ENCODE measurements at regions not wholly inside any gene's neighbourhood (a gene's known extent, or its start where the extent isn't known, plus 50 kb on each side); places are given as distances from the start of the nearest gene placed in this dataset.

DNA sequence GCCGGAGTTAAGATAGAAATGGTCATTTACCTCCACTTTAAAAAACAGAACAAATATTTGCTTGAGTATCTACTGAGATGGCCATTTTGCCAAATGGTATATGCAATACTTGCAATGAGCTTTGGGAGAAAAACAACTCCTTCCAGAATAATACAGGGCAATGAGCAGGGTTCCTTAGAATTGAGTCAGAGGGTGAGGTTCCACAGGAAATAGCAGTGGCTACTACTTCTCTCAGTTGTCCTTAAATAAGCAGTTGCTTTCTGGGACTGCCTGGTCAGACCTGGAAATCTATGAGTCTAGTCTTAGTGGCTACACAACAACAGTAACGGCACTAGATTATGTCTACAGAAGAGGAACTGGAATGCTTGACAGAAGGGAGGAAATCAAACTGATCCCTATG lies 80.9 kb upstream of the CCDC85A start:
- no peak for ATAC-seq

- ATAC-seq = no peak
These were observed 78.8 kb upstream of the CCDC85A start for GRCh38 chr2:56104962-56105361.

DNA sequence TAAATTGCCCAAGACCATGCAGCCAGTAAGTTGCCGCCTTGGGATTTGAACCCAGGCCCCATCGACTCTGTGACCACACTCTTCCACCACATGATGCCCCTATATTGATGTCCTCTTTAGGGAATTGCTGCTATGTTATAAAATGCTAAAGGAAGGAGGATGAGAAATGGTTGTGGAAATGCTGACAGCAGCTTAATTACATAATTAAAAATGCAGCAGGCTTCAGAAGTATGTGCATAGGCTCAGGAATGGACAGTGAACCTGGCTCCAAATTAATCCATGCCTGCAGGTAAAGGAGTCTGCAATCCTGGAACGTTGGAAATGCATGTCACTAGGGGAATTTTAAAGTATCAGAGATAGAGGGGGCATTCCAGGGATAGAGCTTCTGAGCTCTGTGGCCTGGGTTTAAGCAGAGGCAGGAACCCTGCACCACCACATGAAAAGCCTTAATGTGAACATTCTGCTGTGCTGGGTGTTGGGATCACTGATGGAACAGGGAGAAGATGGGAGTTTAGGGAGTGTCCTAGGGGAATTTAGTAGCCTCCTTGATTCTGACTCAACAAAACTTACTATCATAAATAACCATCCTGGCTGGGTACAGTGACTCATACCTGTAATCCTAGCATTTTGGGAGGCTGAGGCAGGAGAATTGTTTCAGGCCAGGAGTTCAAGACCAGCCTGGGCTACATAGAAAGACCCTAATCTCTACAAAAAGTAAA lies 76.1 kb upstream of the CCDC85A start:
- ATAC-seq = no peak

DNA sequence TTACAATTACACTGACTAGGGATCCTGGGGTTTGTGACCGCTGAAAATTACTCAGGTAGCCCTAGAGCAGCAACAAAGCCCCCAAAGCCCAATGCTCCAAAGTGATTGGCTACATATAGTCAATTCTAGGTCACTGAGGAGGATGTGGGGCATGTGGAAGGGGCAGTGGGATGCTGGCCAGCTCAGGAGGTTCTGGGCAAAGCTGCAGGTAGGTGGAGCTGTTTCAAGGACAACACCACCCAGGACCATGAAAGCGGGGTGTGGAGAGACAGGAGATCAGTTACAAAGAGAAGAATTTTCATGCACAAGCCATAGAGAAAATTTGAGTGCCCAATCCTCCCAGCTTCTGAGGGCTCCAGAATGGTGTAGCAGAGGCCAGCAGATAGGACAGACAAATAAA lies 75.0 kb upstream of the CCDC85A start:
- ATAC-seq = no peak

GRCh38 chr2:56109994-56110393 lies 73.8 kb upstream of the CCDC85A start:
- ATAC-seq = no peak

- no peak for ATAC-seq
These were observed 70.3 kb upstream of the CCDC85A start for GRCh38 chr2:56113382-56113975.

GRCh38 chr2:56117764-56118163 lies 66.0 kb upstream of the CCDC85A start:
- no peak for ATAC-seq

- no peak for ATAC-seq
These were observed 65.3 kb upstream of the CCDC85A start for GRCh38 chr2:56118474-56118873.

GRCh38 chr2:56121995-56122394 lies 61.8 kb upstream of the CCDC85A start:
- no peak for ATAC-seq

GRCh38 chr2:56123538-56123937 lies 60.3 kb upstream of the CCDC85A start:
- ATAC-seq = no peak

DNA sequence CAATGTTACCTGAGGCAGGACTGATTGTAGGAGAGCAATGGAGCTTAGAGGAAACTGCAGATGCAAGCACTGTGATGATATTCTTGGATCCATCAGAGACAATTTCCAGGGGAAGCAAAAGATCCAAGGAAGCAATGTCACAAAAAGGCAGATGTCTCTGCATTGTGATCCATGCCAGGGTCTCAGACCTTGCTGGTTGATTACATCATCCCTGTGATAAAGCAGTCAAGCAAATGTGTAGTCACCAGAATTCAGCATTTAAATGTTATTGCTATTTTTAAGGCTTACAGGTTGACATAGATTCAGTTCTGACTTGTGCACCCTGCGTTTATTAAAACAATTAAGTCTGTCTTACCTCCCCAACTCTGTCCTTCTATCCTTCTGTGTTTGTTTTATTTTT lies 56.8 kb upstream of the CCDC85A start:
- no peak for ATAC-seq

- ATAC-seq = no peak
These were observed 56.2 kb upstream of the CCDC85A start for GRCh38 chr2:56127463-56128152.

GRCh38 chr2:56128235-56128634 lies 55.6 kb upstream of the CCDC85A start:
- no peak for ATAC-seq

- peak; percentile 50 for ATAC-seq
These were observed 53.2 kb upstream of the CCDC85A start for GRCh38 chr2:56130463-56131070.

DNA sequence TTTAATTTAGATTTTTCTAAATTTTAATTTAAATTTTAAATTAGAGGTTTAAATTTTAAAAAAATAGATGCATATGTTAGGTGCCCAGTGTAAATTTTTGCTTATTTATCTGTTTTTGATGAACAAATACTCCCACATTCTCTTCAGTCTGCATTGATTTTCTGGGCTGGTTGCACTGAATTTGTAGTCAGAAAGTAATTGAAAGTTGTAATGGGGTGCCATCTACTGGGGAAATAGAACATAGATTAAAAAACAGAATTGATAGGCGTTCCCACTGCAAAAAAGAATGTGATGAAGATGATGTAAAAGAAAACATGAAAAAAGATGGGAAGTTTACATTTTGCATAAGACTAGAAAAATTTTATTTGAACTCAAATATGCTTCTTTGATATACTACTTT lies 51.7 kb upstream of the CCDC85A start:
- no peak for ATAC-seq

DNA sequence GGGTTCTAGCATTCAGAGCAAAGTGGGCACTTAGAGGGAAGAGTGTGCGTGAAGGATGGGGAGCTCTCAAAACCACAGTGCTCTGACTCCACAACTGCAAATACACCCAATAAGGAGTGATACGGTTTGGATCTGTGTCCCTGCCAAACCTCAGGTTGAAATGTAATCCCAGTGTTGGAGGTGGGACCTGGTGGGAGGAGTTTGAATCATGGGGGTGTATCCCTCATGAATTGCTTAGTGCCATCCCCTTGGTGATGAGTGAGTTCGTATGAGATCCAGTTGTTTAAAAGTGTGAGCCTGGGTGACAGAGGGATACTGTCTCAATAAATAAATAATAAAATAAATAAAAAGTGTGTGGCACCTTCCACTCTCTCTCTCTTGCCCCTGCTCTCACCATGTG lies 50.3 kb upstream of the CCDC85A start:
- no peak for ATAC-seq

- ATAC-seq = no peak
These were observed 49.7 kb upstream of the CCDC85A start for GRCh38 chr2:56133931-56134629.

All from esophagus mucosa (tissue), 1 donor.